Eye (tissue), 1 donor: ENCODE measurements at regions not wholly inside any gene's neighbourhood (a gene's known extent, or its start where the extent isn't known, plus 50 kb on each side); places are given as distances from the start of the nearest gene placed in this dataset.
A peak's percentile ranks its signal among the peaks of the same experiment; 100 is the strongest.

Experiments
- DNase-seq: peaks from one replicate; pipeline ENCODE4 v3.0.0-alpha.2; 2015

GRCh38 chr4:133714211-133714610 lies 487.4 kb downstream of the PABPC4L start:
- no peak for DNase-seq

- no peak for DNase-seq
Measured at GRCh38 chr4:133713340-133713739, 488.2 kb downstream of the PABPC4L start.

GRCh38 chr4:133711817-133712216 lies 489.8 kb downstream of the PABPC4L start:
- DNase-seq, result no peak

GRCh38 chr4:133694416-133694815 lies 507.2 kb downstream of the PABPC4L start:
- DNase-seq, result no peak

- no peak for DNase-seq
Measured at GRCh38 chr4:133683967-133684366, 517.6 kb downstream of the PABPC4L start.

- DNase-seq, result no peak
Measured at GRCh38 chr4:133668061-133668851, 519.2 kb downstream of the PCDH10 start.

DNA sequence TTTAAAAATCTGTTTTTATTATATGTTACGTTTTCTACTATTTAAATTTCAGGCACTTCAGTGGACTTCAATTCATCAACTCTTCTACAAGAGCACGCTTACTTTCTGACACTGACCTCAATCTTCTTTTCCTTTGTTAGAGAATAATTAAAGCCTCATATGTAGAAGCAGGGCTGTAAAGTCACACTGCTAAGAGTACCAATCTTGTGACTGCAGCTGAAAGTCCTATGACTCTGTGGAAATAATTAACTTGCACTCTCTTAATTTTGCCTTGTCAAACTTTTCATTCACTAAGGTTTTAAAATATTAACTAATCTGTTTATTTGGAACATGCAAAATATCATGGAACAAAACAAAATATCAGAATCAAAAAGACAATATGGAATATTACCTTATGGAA lies 498.1 kb downstream of the PCDH10 start:
- DNase-seq, result no peak

GRCh38 chr4:133641191-133641590 lies 492.1 kb downstream of the PCDH10 start:
- peak; percentile 15 for DNase-seq

- DNase-seq, result no peak
Measured at GRCh38 chr4:133638751-133639150, 489.7 kb downstream of the PCDH10 start.

GRCh38 chr4:133637161-133637560 lies 488.1 kb downstream of the PCDH10 start:
- DNase-seq, result no peak

- peak; percentile 37 for DNase-seq
Measured at GRCh38 chr4:133624744-133625143, 475.6 kb downstream of the PCDH10 start.

DNA sequence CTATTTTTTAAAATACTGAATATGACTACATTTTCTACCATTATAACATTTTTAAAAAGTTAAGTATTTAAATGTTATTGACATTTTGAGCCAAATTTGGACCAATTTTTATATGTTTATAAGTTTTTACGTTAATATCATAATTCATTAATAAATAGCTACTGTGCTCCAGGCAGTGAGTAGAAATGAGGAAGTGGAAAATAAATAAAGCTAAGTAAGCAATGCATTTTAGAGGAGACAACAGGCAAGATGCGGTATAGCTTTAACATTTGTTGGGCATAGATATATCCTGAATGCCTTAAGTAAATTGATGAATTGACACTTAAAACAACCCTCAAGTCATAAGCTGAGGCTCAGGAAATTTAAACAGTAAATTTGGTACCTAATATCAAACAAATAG lies 474.8 kb downstream of the PCDH10 start:
- DNase-seq, result no peak

- DNase-seq, result no peak
Measured at GRCh38 chr4:133621628-133622027, 472.5 kb downstream of the PCDH10 start.

DNA sequence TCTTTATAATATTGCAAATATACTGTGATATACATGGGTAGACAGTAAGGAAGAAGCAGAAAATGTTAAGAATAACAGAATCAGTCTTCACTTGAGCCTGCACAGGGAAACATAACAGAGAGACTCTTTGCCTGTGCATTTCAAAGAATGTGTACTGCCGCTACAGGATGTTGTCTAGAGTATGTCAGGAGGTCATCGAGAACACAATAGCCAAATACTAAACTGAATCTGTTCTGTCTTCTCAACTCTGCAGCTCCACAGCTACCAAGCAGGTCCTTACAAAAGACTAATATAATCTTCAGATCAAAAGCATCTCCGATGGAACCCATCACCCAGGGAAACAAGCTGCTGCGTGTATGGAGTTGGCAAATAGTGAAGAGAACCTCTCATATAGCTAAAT lies 471.5 kb downstream of the PCDH10 start:
- no peak for DNase-seq

GRCh38 chr4:133618963-133619362 lies 469.9 kb downstream of the PCDH10 start:
- DNase-seq, result no peak

DNA sequence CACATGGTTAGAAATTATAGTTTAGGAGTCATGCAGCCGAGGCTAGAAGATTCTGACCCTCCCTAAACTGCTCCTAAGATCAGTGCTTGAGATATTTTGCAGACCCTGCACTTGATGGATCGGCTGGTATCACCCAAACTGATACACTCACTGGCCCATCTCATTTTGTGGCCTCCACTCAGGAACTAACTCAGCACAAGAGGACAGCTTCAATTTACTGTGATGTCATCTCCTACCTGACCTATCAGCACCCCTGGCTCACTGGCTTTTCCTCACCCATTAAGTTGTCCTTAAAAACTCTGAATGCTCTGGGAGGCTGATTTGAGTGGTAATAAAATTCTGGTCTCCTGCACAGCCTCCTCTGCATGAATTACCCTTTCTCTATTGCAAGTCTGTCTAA lies 450.9 kb downstream of the PCDH10 start:
- DNase-seq, result no peak

GRCh38 chr4:133598779-133599178 lies 449.7 kb downstream of the PCDH10 start:
- no peak for DNase-seq

GRCh38 chr4:133597251-133597650 lies 448.2 kb downstream of the PCDH10 start:
- DNase-seq, result no peak

- DNase-seq, result no peak
Measured at GRCh38 chr4:133596459-133596858, 447.4 kb downstream of the PCDH10 start.

- no peak for DNase-seq
Measured at GRCh38 chr4:133594390-133595207, 445.5 kb downstream of the PCDH10 start.

DNA sequence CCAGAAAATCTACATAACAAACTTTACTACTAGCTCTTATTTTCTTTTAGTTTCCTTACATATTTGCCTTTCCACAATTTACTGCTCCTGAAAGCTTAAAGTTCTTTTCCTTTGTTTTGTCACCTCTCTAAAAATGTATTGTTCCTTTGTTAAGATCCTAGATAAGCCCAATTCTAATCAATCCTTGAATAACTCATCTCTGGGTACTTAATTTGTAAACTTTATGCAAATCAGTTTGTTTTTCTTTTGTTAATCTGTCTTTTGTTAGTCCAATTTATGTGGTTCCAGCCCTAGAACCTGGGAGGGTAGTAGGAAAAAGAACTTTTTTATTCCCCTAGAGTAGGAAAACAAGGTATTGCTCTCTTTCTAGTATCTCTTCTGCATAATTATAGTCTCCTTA lies 444.7 kb downstream of the PCDH10 start:
- DNase-seq, result no peak

DNA sequence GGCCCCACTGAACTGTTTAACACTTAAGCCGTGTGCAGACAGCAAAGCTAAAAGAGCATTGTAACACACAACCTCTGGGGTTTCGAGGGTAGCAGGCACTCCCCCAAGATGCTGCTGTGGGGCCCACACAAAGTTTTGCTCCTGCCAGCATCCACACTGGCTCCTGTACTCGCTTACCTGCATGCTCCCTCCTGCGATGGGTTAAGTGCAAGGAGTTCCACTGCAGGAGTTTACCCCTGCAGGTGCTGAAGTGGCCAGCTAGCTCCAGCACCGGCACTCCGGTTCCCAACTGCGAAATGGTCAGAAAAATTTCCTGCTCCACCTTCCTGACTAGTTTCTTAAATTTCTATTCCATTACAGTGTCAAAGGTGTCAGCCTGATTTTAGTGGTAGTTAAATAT lies 443.5 kb downstream of the PCDH10 start:
- DNase-seq, result no peak

GRCh38 chr4:133592106-133592505 lies 443.0 kb downstream of the PCDH10 start:
- DNase-seq, result no peak

- DNase-seq, result no peak
Measured at GRCh38 chr4:133588306-133588705, 439.2 kb downstream of the PCDH10 start.
